ENCODE measurements at regions not wholly inside any gene's neighbourhood (a gene's known extent, or its start where the extent isn't known, plus 50 kb on each side); places are given as distances from the start of the nearest gene placed in this dataset.
"Not testable (repeated sequence)": the region's sequence is repeated elsewhere in the genome, so short reads cannot be mapped to it uniquely, and the experiment has no call there.

GRCh38 chr7:29638841-29639240 is 75.2 kb downstream of the PRR15 start:
- not testable (repeated sequence) for TF ChIP-seq CTCF, POLR2A (IDR thresholded peaks at IDR 0.05)

Data from testis (tissue), 2 donors.